Smooth muscle cell (in vitro differentiated cells): ENCODE measurements at regions not wholly inside any gene's neighbourhood (a gene's known extent, or its start where the extent isn't known, plus 50 kb on each side); places are given as distances from the start of the nearest gene placed in this dataset.
"Not testable (repeated sequence)": the region's sequence is repeated elsewhere in the genome, so short reads cannot be mapped to it uniquely, and the experiment has no call there.

Experiments
- DNase-seq: peaks from one replicate; lab custom pipeline; 2025; ENCODE audit not compliant: unreplicated experiment; lab: John Stamatoyannopoulos, UW
- H2AFZ ChIP-seq: fragments of 200-600 bp; sonication (generic); 2 replicates; pipeline ENCODE4 v1.6.0; 2016; ENCODE audit warnings: antibody characterized with exemption, low read depth, mild to moderate bottlenecking
- H3F3A ChIP-seq: fragments of 200-600 bp; sonication (generic); 2 replicates; pipeline ENCODE4 v1.6.0; 2017; ENCODE audit warnings: antibody characterized with exemption, low read depth
- H3K27ac ChIP-seq: fragments of 200-600 bp; sonication (generic); 2 replicates; pipeline ENCODE4 v1.5.1; 2016; ENCODE audit warnings: low read depth, mild to moderate bottlenecking
- H3K27me3 ChIP-seq: fragments of 200-600 bp; sonication (generic); 2 replicates; pipeline ENCODE4 v1.6.1; 2016; ENCODE audit warnings: low read depth, mild to moderate bottlenecking
- H3K36me3 ChIP-seq: fragments of 200-600 bp; sonication (generic); 2 replicates; pipeline ENCODE4 v1.5.1; 2016; ENCODE audit warnings: low read depth
- H3K4me1 ChIP-seq: fragments of 200-600 bp; sonication (generic); 2 replicates; pipeline ENCODE4 v1.5.1; 2016; ENCODE audit warnings: low read depth
- H3K4me2 ChIP-seq: fragments of 200-600 bp; sonication (generic); 2 replicates; pipeline ENCODE4 v1.6.0; 2016; ENCODE audit warnings: mild to moderate bottlenecking
- H3K4me3 ChIP-seq: fragments of 200-600 bp; sonication (generic); 2 replicates; pipeline ENCODE4 v1.5.1; 2016; ENCODE audit warnings: mild to moderate bottlenecking
- H3K79me2 ChIP-seq: fragments of 200-600 bp; sonication (generic); 2 replicates; pipeline ENCODE4 v1.6.0; 2016; ENCODE audit warnings: low read depth, mild to moderate bottlenecking
- H3K9ac ChIP-seq: fragments of 200-600 bp; sonication (generic); 2 replicates; pipeline ENCODE4 v1.6.0; 2016; ENCODE audit warnings: low read depth
- H3K9me3 ChIP-seq: fragments of 200-600 bp; sonication (generic); replicated peaks from 2 replicates; pipeline ENCODE4 v1.5.1; 2016; ENCODE audit warnings: low read depth
- H4K20me1 ChIP-seq: fragments of 200-600 bp; sonication (generic); 2 replicates; pipeline ENCODE4 v1.6.0; 2016; ENCODE audit warnings: low read depth
- CTCF ChIP-seq: fragments of 200-600 bp; sonication (generic); IDR thresholded peaks from 2 replicates; pipeline ENCODE4 v1.5.1; 2017; ENCODE audit warnings: borderline replicate concordance, mild to moderate bottlenecking, antibody characterized with exemption; ENCODE audit not compliant: insufficient read depth, poor library complexity, severe bottlenecking
- whole genome bisulfite sequencing: methylation state at CpG from one replicate; pipeline ENCODE4 v1.1.7; 2016; ENCODE audit warnings: low lambda C conversion rate; 5-methylcytosine and 5-hydroxymethylcytosine counted together

- no peaks in the 10 kb centered on the region for H3F3A ChIP-seq
- no peak overlapping the region for H3K9ac ChIP-seq
- H3K4me3 ChIP-seq: no peak overlapping the region
- H3K4me1 ChIP-seq: no peaks in the 10 kb centered on the region
- H3K4me2 ChIP-seq: no peak overlapping the region
- no peak overlapping the region for H2AFZ ChIP-seq
- H3K9me3 ChIP-seq: no peaks in the 10 kb centered on the region
- DNase-seq: no peak
- no peak for TF ChIP-seq CTCF
- no peaks in the 10 kb centered on the region for H4K20me1 ChIP-seq
- H3K27me3 ChIP-seq: peaks cover 15% of the 10 kb centered on the region
- H3K79me2 ChIP-seq: no peaks in the 10 kb centered on the region
- no peaks in the 10 kb centered on the region for H3K36me3 ChIP-seq
- no peak overlapping the region for H3K27ac ChIP-seq
- WGBS: 88% methylated on average over 11 of the region's 11 CpGs
These were observed 308.6 kb downstream of the TEX29 start for GRCh38 chr13:111629016-111629415.

GRCh38 chr13:111629457-111629856, 309.0 kb downstream of the TEX29 start:
- H3F3A ChIP-seq: no peaks in the 10 kb centered on the region
- H3K27me3 ChIP-seq: peaks cover 15% of the 10 kb centered on the region
- no peaks in the 10 kb centered on the region for H3K4me1 ChIP-seq
- H3K4me3 ChIP-seq: no peak overlapping the region
- H3K79me2 ChIP-seq: no peaks in the 10 kb centered on the region
- WGBS: 89% methylated on average over 15 of the region's 15 CpGs
- H3K36me3 ChIP-seq: no peaks in the 10 kb centered on the region
- no peak for TF ChIP-seq CTCF
- no peak overlapping the region for H2AFZ ChIP-seq
- no peaks in the 10 kb centered on the region for H3K9me3 ChIP-seq
- H4K20me1 ChIP-seq: no peaks in the 10 kb centered on the region
- no peak overlapping the region for H3K4me2 ChIP-seq
- no peak overlapping the region for H3K27ac ChIP-seq
- H3K9ac ChIP-seq: no peak overlapping the region
- DNase-seq: no peak

- Histone ChIP-seq H3K4me2 (no peak overlapping the region), H3K9me3 (no peaks in the 10 kb centered on the region), H4K20me1 (no peaks in the 10 kb centered on the region), H3K4me1 (no peaks in the 10 kb centered on the region), H2AFZ (no peak overlapping the region), H3K27me3 (peaks cover 15% of the 10 kb centered on the region), H3K4me3 (no peak overlapping the region), H3F3A (no peaks in the 10 kb centered on the region), H3K36me3 (no peaks in the 10 kb centered on the region), H3K9ac (no peak overlapping the region), H3K79me2 (no peaks in the 10 kb centered on the region), H3K27ac (no peak overlapping the region)
- no peak for TF ChIP-seq CTCF
- 88% methylated on average over 14 of the region's 14 CpGs for WGBS
- DNase-seq: no peak
These were observed 309.5 kb downstream of the TEX29 start for GRCh38 chr13:111629926-111630325.

GRCh38 chr13:111630406-111630805, 310.0 kb downstream of the TEX29 start:
- 61% methylated on average over 11 of the region's 11 CpGs for WGBS
- DNase-seq: no peak
- Histone ChIP-seq H3K4me3 (no peak overlapping the region), H4K20me1 (no peaks in the 10 kb centered on the region), H3K27me3 (peaks cover 15% of the 10 kb centered on the region), H3K4me1 (no peaks in the 10 kb centered on the region), H3K9me3 (no peaks in the 10 kb centered on the region), H3K79me2 (no peaks in the 10 kb centered on the region), H3K4me2 (no peak overlapping the region), H3K9ac (no peak overlapping the region), H3K36me3 (no peaks in the 10 kb centered on the region), H2AFZ (no peak overlapping the region), H3K27ac (no peak overlapping the region), H3F3A (no peaks in the 10 kb centered on the region)
- TF ChIP-seq CTCF: no peak

GRCh38 chr13:111631271-111631670, 310.8 kb downstream of the TEX29 start:
- WGBS: 70% methylated on average over 5 of the region's 5 CpGs
- not testable (repeated sequence) for H3K79me2 ChIP-seq, H3K27ac ChIP-seq, H3K9ac ChIP-seq, H3K4me1 ChIP-seq, H3F3A ChIP-seq, H2AFZ ChIP-seq, H3K4me2 ChIP-seq, H3K4me3 ChIP-seq, H3K9me3 ChIP-seq, DNase-seq, H3K36me3 ChIP-seq, H4K20me1 ChIP-seq
- H3K27me3 ChIP-seq: peaks cover 19% of the 10 kb centered on the region
